Fibroblast of lung (primary cell): ENCODE measurements at regions not wholly inside any gene's neighbourhood (a gene's known extent, or its start where the extent isn't known, plus 50 kb on each side); places are given as distances from the start of the nearest gene placed in this dataset.
"Not testable (repeated sequence)": the region's sequence is repeated elsewhere in the genome, so short reads cannot be mapped to it uniquely, and the experiment has no call there.

Source experiments
- EZH2 ChIP-seq: IDR thresholded peaks from 2 replicates; pipeline ENCODE4 v1.5.1; 2012; ENCODE audit warnings: low read length, control low read depth, mild to moderate bottlenecking; ENCODE audit errors: missing control alignments
- TF ChIP-seq, protein P1 (sequence below), 2 donors: IDR thresholded peaks in 1 of 2; conservative IDR thresholded peaks in 1 of 2; 1 replicate in 1 of 2; 2 replicates in 1 of 2; pipeline ENCODE4 v1.5.1; 2011 to 2012; ENCODE audit warnings: low read length in 2 of 2, control low read depth in 1 of 2, inconsistent platforms in 1 of 2, low read depth in 1 of 2, mild to moderate bottlenecking in 1 of 2

DNA sequence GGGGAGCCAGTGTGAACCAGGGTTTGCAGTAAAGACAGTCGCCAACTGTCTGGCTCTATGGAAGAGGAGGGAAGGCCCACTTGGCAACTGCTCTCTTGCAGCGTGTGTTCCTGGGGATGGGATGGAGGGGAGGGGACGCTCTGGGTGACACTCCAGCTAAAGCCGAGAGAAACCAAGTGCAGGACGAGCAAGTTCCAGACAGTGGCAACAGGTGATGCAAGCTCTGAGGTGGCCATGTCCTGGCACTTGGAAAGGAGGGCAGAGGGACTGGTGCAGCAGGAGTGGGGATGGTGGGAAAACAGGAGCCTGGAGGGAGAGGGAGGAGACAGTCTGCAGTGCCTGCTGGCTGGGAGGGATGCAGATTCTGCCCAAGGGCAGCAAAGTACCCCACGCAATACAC is 127.0 kb upstream of the ALDH3B2 start:
- TF ChIP-seq, protein P1, sequence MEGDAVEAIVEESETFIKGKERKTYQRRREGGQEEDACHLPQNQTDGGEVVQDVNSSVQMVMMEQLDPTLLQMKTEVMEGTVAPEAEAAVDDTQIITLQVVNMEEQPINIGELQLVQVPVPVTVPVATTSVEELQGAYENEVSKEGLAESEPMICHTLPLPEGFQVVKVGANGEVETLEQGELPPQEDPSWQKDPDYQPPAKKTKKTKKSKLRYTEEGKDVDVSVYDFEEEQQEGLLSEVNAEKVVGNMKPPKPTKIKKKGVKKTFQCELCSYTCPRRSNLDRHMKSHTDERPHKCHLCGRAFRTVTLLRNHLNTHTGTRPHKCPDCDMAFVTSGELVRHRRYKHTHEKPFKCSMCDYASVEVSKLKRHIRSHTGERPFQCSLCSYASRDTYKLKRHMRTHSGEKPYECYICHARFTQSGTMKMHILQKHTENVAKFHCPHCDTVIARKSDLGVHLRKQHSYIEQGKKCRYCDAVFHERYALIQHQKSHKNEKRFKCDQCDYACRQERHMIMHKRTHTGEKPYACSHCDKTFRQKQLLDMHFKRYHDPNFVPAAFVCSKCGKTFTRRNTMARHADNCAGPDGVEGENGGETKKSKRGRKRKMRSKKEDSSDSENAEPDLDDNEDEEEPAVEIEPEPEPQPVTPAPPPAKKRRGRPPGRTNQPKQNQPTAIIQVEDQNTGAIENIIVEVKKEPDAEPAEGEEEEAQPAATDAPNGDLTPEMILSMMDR (conservative IDR thresholded peaks at IDR 0.05 in 1 of 2, IDR thresholded peaks at IDR 0.05 in 1 of 2; ENCODE audit: low read depth in 1 of 2, low read length in 2 of 2) = not testable (repeated sequence)
- TF ChIP-seq EZH2 = not testable (repeated sequence)
